Panc1 (cell line): ENCODE measurements at regions not wholly inside any gene's neighbourhood (a gene's known extent, or its start where the extent isn't known, plus 50 kb on each side); places are given as distances from the start of the nearest gene placed in this dataset.

ENCODE experiments used
- ATAC-seq: fragments of 200-7000 bp; cut with Tn5 transposase; 2 replicates; pipeline ENCODE4 v1.9.1; 2020; ENCODE audit warnings: mild to moderate bottlenecking, moderate library complexity
- BruUV-seq: library from RNA; stranded (reverse); fragments of 400-500 nt; replicated peaks from 2 replicates; lab custom pipeline; 2021; lab: Mats Ljungman, UMichigan
- CTCF ChIA-PET: fragments of 300-600 bp; sonication (Branson Sonifier 250); formaldehyde crosslinking; loops from one replicate; lab custom pipeline; 2022; ENCODE audit warnings: antibody characterized with exemption; lab: Charles Lee
- POLR2A ChIA-PET: fragments of 300-600 bp; sonication (Branson Sonifier 250); formaldehyde crosslinking; loops from one replicate; lab custom pipeline; 2022; ENCODE audit warnings: antibody characterized with exemption; lab: Charles Lee
- DNase-seq: peaks from one replicate; pipeline ENCODE4 v3.0.0-alpha.2; 2010; ENCODE audit warnings: low read depth, low spot score
- H3K27ac ChIP-seq: 2 replicates; pipeline ENCODE4 v1.5.1; 2011; ENCODE audit warnings: mild to moderate bottlenecking, low read length, inconsistent platforms
- H3K27me3 ChIP-seq: fragments of 200-500 bp; sonication (Bioruptor generic); 2 replicates; pipeline ENCODE4 v1.6.0; 2014; ENCODE audit warnings: low read length, inconsistent platforms; ENCODE audit not compliant: control insufficient read depth, insufficient read depth
- H3K36me3 ChIP-seq: fragments of 200-500 bp; sonication (Bioruptor generic); 2 replicates; pipeline ENCODE4 v1.5.1; 2014; ENCODE audit warnings: inconsistent platforms, mild to moderate bottlenecking, low read length, moderate library complexity; ENCODE audit not compliant: control insufficient read depth, insufficient read depth
- H3K4me1 ChIP-seq: 2 replicates; pipeline ENCODE4 v1.5.1; 2011; ENCODE audit warnings: inconsistent platforms, mild to moderate bottlenecking, low read length, moderate library complexity; ENCODE audit not compliant: control insufficient read depth, insufficient read depth
- H3K4me3 ChIP-seq, 2 experiments: 2 replicates each; pipeline ENCODE4 v1.5.1; 2011 to 2012; ENCODE audit warnings: low read depth in 2 of 2, low read length in 2 of 2, mild to moderate bottlenecking in 2 of 2, inconsistent platforms in 1 of 2, moderate library complexity in 1 of 2
- H3K9me3 ChIP-seq: fragments of 200-500 bp; sonication (Bioruptor generic); 2 replicates; pipeline ENCODE4 v1.5.1; 2014; ENCODE audit warnings: low read depth, mild to moderate bottlenecking, inconsistent platforms, low read length, moderate library complexity; ENCODE audit not compliant: control insufficient read depth, insufficient read depth
- POLR2AphosphoS5 ChIP-seq: IDR thresholded peaks from 2 replicates; pipeline ENCODE4 v1.6.1; 2012; ENCODE audit warnings: mild to moderate bottlenecking, low read depth, low read length, moderate library complexity
- SIN3A ChIP-seq: IDR thresholded peaks from 2 replicates; pipeline ENCODE4 v1.6.1; 2012; ENCODE audit warnings: low read depth, mild to moderate bottlenecking, low read length, moderate library complexity, borderline replicate concordance; ENCODE audit not compliant: insufficient read depth
- TCF7L2 ChIP-seq: IDR thresholded peaks from 2 replicates; pipeline ENCODE4 v1.6.1; 2011; ENCODE audit warnings: mild to moderate bottlenecking, low read depth, low read length, inconsistent platforms
- in situ Hi-C: cut with HindIII; loops from 2 replicates; pipeline ENCODE4 v1.10.0; 2016; ENCODE audit warnings: low sequenced_read_pairs, low pct_unique_long_range_greater_than_20kb
- intact Hi-C: fragments of 100-400 bp; cut with micrococcal nuclease; formaldehyde crosslinking; loops from one replicate; pipeline ENCODE4 v1.10.0; 2022; ENCODE audit not compliant: unreplicated experiment
- TF ChIP-seq, protein P1 (sequence below), 2 experiments: IDR thresholded peaks; 2 replicates each; pipeline ENCODE4 v1.6.1; 2011 to 2012; ENCODE audit warnings: low read depth in 2 of 2, control low read depth in 1 of 2, low read length in 1 of 2, mild to moderate bottlenecking in 1 of 2, moderate library complexity in 1 of 2; ENCODE audit not compliant: insufficient read depth in 1 of 2
- TF ChIP-seq, protein P2 (sequence below): fragments of 450-650 bp; IDR thresholded peaks from 2 replicates; pipeline ENCODE4 v1.5.1; 2017; ENCODE audit warnings: mild to moderate bottlenecking

DNA sequence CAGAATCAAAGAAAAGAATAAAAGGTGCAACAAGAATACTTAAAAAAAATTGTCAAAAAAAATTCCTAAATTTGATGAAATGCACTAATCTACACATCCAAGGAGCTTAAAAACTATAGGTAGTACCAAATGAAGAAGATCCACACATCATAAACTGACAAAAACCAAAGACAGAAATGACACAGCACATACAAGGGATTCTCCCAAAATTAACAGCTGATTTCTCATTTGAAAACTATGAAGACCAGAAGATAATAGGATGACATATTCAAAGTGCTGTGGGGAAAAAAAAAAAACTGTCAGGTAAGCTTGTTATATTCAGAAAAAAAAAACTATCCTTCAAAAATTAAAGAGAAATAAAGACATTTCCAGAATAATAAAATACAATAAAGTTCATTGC is 618.2 kb downstream of the TNS3 start:
- H3K4me1 ChIP-seq: no peaks in the 10 kb centered on the region
- H3K9me3 ChIP-seq: 0 out of 2 replicates have a peak, but pooled peaks cover 9% of the 10 kb centered on the region
- intact Hi-C loops: no loop called here
- H3K27ac ChIP-seq: no peak overlapping the region
- POLR2A ChIA-PET: no interaction called here
- H3K27me3 ChIP-seq: no peaks in the 10 kb centered on the region
- no peak for DNase-seq
- TF ChIP-seq, protein P1, sequence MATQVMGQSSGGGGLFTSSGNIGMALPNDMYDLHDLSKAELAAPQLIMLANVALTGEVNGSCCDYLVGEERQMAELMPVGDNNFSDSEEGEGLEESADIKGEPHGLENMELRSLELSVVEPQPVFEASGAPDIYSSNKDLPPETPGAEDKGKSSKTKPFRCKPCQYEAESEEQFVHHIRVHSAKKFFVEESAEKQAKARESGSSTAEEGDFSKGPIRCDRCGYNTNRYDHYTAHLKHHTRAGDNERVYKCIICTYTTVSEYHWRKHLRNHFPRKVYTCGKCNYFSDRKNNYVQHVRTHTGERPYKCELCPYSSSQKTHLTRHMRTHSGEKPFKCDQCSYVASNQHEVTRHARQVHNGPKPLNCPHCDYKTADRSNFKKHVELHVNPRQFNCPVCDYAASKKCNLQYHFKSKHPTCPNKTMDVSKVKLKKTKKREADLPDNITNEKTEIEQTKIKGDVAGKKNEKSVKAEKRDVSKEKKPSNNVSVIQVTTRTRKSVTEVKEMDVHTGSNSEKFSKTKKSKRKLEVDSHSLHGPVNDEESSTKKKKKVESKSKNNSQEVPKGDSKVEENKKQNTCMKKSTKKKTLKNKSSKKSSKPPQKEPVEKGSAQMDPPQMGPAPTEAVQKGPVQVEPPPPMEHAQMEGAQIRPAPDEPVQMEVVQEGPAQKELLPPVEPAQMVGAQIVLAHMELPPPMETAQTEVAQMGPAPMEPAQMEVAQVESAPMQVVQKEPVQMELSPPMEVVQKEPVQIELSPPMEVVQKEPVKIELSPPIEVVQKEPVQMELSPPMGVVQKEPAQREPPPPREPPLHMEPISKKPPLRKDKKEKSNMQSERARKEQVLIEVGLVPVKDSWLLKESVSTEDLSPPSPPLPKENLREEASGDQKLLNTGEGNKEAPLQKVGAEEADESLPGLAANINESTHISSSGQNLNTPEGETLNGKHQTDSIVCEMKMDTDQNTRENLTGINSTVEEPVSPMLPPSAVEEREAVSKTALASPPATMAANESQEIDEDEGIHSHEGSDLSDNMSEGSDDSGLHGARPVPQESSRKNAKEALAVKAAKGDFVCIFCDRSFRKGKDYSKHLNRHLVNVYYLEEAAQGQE (IDR thresholded peaks at IDR 0.05; ENCODE audit: insufficient read depth in 1 of 2, low read depth in 2 of 2, low read length in 1 of 2): no peak
- TF ChIP-seq POLR2AphosphoS5: no peak
- TF ChIP-seq TCF7L2: no peak
- TF ChIP-seq, protein P2, sequence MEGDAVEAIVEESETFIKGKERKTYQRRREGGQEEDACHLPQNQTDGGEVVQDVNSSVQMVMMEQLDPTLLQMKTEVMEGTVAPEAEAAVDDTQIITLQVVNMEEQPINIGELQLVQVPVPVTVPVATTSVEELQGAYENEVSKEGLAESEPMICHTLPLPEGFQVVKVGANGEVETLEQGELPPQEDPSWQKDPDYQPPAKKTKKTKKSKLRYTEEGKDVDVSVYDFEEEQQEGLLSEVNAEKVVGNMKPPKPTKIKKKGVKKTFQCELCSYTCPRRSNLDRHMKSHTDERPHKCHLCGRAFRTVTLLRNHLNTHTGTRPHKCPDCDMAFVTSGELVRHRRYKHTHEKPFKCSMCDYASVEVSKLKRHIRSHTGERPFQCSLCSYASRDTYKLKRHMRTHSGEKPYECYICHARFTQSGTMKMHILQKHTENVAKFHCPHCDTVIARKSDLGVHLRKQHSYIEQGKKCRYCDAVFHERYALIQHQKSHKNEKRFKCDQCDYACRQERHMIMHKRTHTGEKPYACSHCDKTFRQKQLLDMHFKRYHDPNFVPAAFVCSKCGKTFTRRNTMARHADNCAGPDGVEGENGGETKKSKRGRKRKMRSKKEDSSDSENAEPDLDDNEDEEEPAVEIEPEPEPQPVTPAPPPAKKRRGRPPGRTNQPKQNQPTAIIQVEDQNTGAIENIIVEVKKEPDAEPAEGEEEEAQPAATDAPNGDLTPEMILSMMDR: no peak
- no peak for TF ChIP-seq SIN3A
- ATAC-seq: no peak
- no peak overlapping the region for H3K4me3 ChIP-seq
- no peaks in the 10 kb centered on the region for H3K36me3 ChIP-seq
- BruUV-seq: no TSS peak
- CTCF ChIA-PET: no interaction called here
- in situ Hi-C loops: no loop called here

DNA sequence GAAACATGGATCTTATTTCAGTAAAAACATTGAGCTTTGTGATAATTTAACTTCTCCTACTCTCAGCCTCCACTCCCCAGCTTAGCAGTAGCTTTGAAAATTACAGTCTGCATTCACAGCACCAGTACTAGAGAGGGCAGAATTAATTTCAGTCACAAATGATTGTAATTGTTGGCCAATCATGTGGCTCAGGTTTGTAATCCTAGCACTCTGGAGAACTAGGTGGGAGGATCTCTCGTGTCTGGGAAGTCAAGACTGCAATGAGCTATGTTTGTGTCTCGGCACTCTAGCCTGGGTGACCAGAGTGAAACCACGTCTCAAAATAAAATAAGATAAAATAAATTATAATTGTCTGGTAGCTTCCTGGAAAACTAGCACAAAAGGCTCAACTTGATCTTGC is 620.9 kb downstream of the TNS3 start:
- ChIA-PET POLR2A (no interaction called here), CTCF (no interaction called here)
- no peak overlapping the region for H3K4me3 ChIP-seq
- intact Hi-C loops (no loop called here), in situ Hi-C loops (no loop called here)
- H3K27ac ChIP-seq: no peak overlapping the region
- TF ChIP-seq, protein P2: no peak
- no peaks in the 10 kb centered on the region for H3K4me1 ChIP-seq
- no peaks in the 10 kb centered on the region for H3K36me3 ChIP-seq
- no peak for ATAC-seq
- no peak for DNase-seq
- H3K9me3 ChIP-seq: 0 out of 2 replicates have a peak, but pooled peaks cover 9% of the 10 kb centered on the region
- H3K27me3 ChIP-seq: no peaks in the 10 kb centered on the region
- no TSS peak for BruUV-seq
